Stimulated activated memory B cell treated with anti-CD40 and anti-IgM and Interleukin-4, amounts not matched to agents 10 μg/mL and 1 μg/mL and 100 μg/mL, for 72 hours (primary cell): ENCODE measurements at regions not wholly inside any gene's neighbourhood (a gene's known extent, or its start where the extent isn't known, plus 50 kb on each side); places are given as distances from the start of the nearest gene placed in this dataset.

Experiments used
- ATAC-seq: fragments of 150-1000 bp; cut with Tn5 transposase; 2 replicates; pipeline ENCODE4 v1.10.0; 2021
- H3K27ac Mint-ChIP-seq: one replicate; pipeline ENCODE4 v1.8.0; 2022; ENCODE audit warnings: mild to moderate bottlenecking, mixed read lengths
- H3K27me3 Mint-ChIP-seq: one replicate; pipeline ENCODE4 v1.8.0; 2022; ENCODE audit warnings: mixed read lengths
- H3K36me3 Mint-ChIP-seq: one replicate; pipeline ENCODE4 v1.8.0; 2022; ENCODE audit warnings: mixed read lengths
- H3K4me1 Mint-ChIP-seq: one replicate; pipeline ENCODE4 v1.8.0; 2022; ENCODE audit warnings: mixed read lengths
- H3K4me3 Mint-ChIP-seq: one replicate; pipeline ENCODE4 v1.8.0; 2022; ENCODE audit warnings: mild to moderate bottlenecking, moderate library complexity, mixed read lengths
- H3K9me3 Mint-ChIP-seq: one replicate; pipeline ENCODE4 v1.8.0; 2022; ENCODE audit warnings: mixed read lengths

DNA sequence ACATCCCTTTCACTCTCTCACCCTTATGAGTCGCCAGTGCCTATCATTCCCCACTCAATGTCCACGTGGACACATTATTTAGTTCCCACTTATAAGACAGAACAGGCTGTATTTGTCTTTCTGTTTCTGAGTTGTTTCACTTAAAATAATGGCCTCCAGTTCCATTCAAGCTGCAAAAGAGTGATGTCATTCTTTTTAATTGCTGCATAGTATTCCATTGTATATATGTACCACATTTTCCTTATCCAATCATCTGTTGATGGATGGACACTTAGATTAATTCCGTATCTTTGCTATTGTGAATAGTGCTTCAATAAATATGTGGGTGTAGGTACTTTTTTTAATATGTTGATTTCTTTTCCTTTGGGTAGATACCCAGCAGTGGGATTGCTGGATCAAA, 79.1 kb downstream of the ZNF365 start:
- no peaks in the 10 kb centered on the region for H3K9me3 Mint-ChIP-seq
- no peaks in the 10 kb centered on the region for H3K36me3 Mint-ChIP-seq

DNA sequence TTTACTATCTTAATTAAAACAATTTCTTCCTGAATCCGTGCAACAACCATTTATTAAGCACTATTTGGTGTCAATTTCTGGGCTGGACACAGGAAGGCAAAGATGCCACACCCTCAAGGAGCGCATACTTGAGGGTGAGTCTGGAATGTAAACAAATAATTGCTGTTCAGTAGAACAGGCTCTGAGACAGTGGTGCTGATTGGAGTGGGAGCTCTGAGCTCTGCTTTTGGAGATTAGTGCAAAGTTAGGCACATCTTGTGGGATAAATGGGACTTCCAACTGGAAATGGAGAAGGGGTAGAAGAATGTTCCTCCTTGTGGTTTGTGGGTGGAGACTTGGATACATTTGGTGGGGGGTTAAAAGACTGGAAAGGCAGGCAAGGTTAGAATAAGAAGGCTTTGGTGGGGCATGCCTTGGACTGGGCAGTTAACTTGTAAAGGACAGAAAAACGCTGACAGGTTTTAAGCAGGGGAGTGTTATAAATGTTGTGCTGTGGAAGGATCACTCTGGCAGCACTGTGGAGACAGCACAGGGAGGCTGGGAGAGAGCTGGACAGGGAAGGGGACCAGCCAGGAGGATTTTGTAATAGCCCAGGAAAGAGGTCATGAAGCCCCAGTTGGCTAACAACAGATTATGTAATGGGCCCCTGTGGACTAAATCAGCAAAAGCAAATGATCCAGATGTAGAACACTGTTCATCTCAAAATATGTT, 80.7 kb downstream of the ZNF365 start:
- Mint-ChIP-seq H3K27me3 (no peaks in the 10 kb centered on the region), H3K9me3 (no peaks in the 10 kb centered on the region), H3K4me3 (no peak overlapping the region), H3K36me3 (no peaks in the 10 kb centered on the region), H3K27ac (peak overlapping the region; percentile 3), H3K4me1 (peaks cover 40% of the 10 kb centered on the region)
- no peak for ATAC-seq

More for the DNA sequence above, 79.1 kb downstream of the ZNF365 start:
- Mint-ChIP-seq H3K4me3 (no peak overlapping the region), H3K27me3 (no peaks in the 10 kb centered on the region), H3K4me1 (peaks cover 39% of the 10 kb centered on the region), H3K27ac (no peak overlapping the region)
- ATAC-seq: no peak

GRCh38 chr10:62456611-62457101, 82.5 kb downstream of the ZNF365 start:
- Mint-ChIP-seq H3K4me3 (no peak overlapping the region), H3K36me3 (no peaks in the 10 kb centered on the region), H3K4me1 (peaks cover 30% of the 10 kb centered on the region), H3K27me3 (no peaks in the 10 kb centered on the region), H3K27ac (peak overlapping the region; percentile 73), H3K9me3 (no peaks in the 10 kb centered on the region)
- ATAC-seq: peak; percentile 99

- no peak for ATAC-seq
- no peaks in the 10 kb centered on the region for H3K27me3 Mint-ChIP-seq
- H3K27ac Mint-ChIP-seq: peak overlapping the region; percentile 73
- no peaks in the 10 kb centered on the region for H3K36me3 Mint-ChIP-seq
- no peaks in the 10 kb centered on the region for H3K9me3 Mint-ChIP-seq
- H3K4me3 Mint-ChIP-seq: no peak overlapping the region
- H3K4me1 Mint-ChIP-seq: peaks cover 25% of the 10 kb centered on the region
These were observed 83.0 kb downstream of the ZNF365 start for GRCh38 chr10:62457196-62457595.

- Mint-ChIP-seq H3K27ac (peak overlapping the region; percentile 73), H3K27me3 (no peaks in the 10 kb centered on the region), H3K36me3 (no peaks in the 10 kb centered on the region), H3K4me3 (no peak overlapping the region), H3K9me3 (no peaks in the 10 kb centered on the region), H3K4me1 (peaks cover 24% of the 10 kb centered on the region)
- ATAC-seq: peak; percentile 53
These were observed 83.4 kb downstream of the ZNF365 start for GRCh38 chr10:62457598-62457997.

- Mint-ChIP-seq H3K9me3 (no peaks in the 10 kb centered on the region), H3K4me3 (no peak overlapping the region), H3K36me3 (no peaks in the 10 kb centered on the region), H3K4me1 (peaks cover 24% of the 10 kb centered on the region), H3K27me3 (no peaks in the 10 kb centered on the region), H3K27ac (no peak overlapping the region)
- ATAC-seq: no peak
These were observed 84.9 kb downstream of the ZNF365 start for GRCh38 chr10:62459072-62459471.

DNA sequence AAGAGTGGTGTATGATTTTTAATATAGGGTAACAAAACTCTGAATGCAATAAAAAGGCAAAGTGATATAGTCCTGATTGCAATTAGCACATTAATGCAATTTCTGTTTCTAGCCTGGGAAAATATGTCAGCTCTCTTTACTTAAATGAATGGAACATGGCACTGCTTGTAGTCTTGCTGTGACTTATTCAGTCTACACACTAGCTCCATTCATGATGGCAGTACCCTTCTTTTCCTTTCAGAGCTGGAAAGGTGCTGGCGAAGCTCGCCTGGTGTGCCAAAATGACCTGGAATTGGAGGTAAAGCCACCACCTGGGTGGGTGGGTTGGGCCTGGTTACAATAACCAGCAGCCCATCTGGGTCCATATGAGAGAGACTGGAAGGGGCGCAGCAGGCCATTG, 85.3 kb downstream of the ZNF365 start:
- no peaks in the 10 kb centered on the region for H3K36me3 Mint-ChIP-seq

DNA sequence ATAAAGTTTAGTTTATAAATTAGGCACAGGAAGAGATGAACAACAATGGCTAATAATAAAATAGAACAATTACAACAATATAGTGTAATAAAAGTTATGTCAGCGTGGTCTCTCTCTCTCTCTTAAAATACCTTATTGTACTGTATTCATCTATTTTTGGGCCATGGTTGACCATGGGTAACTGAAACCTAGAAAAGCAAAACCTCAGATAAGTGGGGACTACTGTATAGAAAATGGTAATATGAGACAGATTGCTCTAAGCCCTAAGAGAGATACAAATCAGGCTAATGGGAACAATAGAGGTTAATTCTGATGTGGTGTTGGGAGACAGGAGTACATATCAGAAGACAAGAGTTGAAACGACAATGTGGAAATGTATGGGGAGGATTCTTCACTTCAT, 86.2 kb downstream of the ZNF365 start:
- no peaks in the 10 kb centered on the region for H3K36me3 Mint-ChIP-seq
- no peak overlapping the region for H3K27ac Mint-ChIP-seq
- H3K27me3 Mint-ChIP-seq: no peaks in the 10 kb centered on the region
- peaks cover 24% of the 10 kb centered on the region for H3K4me1 Mint-ChIP-seq
- ATAC-seq: no peak
- no peak overlapping the region for H3K4me3 Mint-ChIP-seq
- H3K9me3 Mint-ChIP-seq: peaks cover 3% of the 10 kb centered on the region

More for the DNA sequence above, 85.3 kb downstream of the ZNF365 start:
- H3K9me3 Mint-ChIP-seq: no peaks in the 10 kb centered on the region
- peaks cover 24% of the 10 kb centered on the region for H3K4me1 Mint-ChIP-seq
- H3K27ac Mint-ChIP-seq: no peak overlapping the region
- ATAC-seq: no peak
- H3K27me3 Mint-ChIP-seq: no peaks in the 10 kb centered on the region
- H3K4me3 Mint-ChIP-seq: no peak overlapping the region

GRCh38 chr10:62461120-62461519, 87.0 kb downstream of the ZNF365 start:
- H3K27me3 Mint-ChIP-seq: no peaks in the 10 kb centered on the region
- peaks cover 3% of the 10 kb centered on the region for H3K9me3 Mint-ChIP-seq
- no peak overlapping the region for H3K27ac Mint-ChIP-seq
- H3K36me3 Mint-ChIP-seq: no peaks in the 10 kb centered on the region
- no peak overlapping the region for H3K4me3 Mint-ChIP-seq
- no peak for ATAC-seq
- peaks cover 23% of the 10 kb centered on the region for H3K4me1 Mint-ChIP-seq

DNA sequence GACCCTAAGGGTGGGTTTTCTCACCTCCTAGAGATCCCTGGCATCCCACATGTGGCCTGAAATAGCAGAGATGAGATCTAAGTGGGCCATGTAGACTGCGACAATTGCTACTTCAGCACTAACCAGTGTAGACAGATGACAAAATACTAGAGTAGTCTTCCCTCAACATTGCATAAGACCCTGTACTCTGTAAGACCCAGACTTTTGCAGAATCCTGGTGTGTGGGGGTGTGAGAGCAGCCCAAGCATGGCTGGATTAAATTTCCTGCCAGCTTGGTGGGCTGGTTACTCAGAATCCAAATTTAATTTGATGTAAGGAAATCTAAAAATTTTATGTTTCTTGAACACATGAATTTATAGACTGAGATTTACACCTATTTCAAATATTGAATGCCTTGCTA, 88.3 kb downstream of the ZNF365 start:
- no peak overlapping the region for H3K27ac Mint-ChIP-seq

DNA sequence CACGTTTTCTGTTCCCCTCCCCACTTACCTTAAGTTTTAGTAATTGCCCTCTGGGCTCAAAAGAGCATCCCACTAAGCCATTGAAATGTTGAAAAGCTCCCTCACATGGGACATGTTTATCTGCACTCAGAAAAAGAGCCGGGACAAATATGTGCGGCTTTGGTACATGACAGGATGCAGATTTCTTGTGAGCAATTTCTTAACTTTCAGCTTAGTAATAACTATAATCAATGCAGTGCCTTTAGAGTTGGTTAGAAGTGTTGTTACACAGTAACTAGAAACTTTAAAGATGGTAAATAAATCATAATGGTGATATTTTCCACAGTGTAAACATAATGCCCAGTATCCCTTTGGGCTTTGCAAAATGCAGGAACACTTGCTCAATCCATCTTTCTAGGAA, 89.2 kb downstream of the ZNF365 start:
- H3K27me3 Mint-ChIP-seq: no peaks in the 10 kb centered on the region
- H3K4me1 Mint-ChIP-seq: peaks cover under 1% of the 10 kb centered on the region
- no peak overlapping the region for H3K4me3 Mint-ChIP-seq
- peaks cover 3% of the 10 kb centered on the region for H3K9me3 Mint-ChIP-seq
- no peaks in the 10 kb centered on the region for H3K36me3 Mint-ChIP-seq
- no peak overlapping the region for H3K27ac Mint-ChIP-seq
- no peak for ATAC-seq

More for the DNA sequence above, 88.3 kb downstream of the ZNF365 start:
- ATAC-seq: no peak
- Mint-ChIP-seq H3K4me1 (peaks cover 10% of the 10 kb centered on the region), H3K27me3 (no peaks in the 10 kb centered on the region), H3K36me3 (no peaks in the 10 kb centered on the region), H3K9me3 (peaks cover 3% of the 10 kb centered on the region), H3K4me3 (no peak overlapping the region)

- Mint-ChIP-seq H3K27me3 (no peaks in the 10 kb centered on the region), H3K4me1 (no peaks in the 10 kb centered on the region), H3K27ac (no peak overlapping the region), H3K4me3 (no peak overlapping the region), H3K36me3 (no peaks in the 10 kb centered on the region), H3K9me3 (peaks cover 3% of the 10 kb centered on the region)
- no peak for ATAC-seq
These were observed 90.1 kb downstream of the ZNF365 start for GRCh38 chr10:62464308-62464707.

DNA sequence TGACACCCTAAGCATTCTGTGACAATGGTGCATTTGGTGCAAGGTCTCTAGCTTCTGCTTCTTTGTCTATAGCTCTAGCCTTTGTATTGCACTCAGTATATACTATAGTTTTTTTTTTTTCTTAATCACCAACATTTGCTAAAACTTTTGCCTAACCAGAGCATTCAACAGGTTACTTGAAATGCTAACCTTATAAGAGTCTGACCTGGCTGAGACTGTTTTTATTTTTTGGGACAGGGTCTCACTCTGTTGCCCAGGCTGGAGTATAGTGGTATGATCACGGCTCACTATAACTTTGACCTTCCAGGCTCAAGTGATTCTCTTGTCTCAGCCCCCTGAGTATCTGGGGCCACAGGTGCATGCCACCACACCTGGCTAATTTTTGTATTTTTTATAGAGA, 92.4 kb downstream of the ZNF365 start:
- Mint-ChIP-seq H3K36me3 (no peaks in the 10 kb centered on the region), H3K27me3 (no peaks in the 10 kb centered on the region), H3K4me3 (no peak overlapping the region), H3K9me3 (peaks cover 3% of the 10 kb centered on the region), H3K4me1 (no peaks in the 10 kb centered on the region), H3K27ac (no peak overlapping the region)
- no peak for ATAC-seq

DNA sequence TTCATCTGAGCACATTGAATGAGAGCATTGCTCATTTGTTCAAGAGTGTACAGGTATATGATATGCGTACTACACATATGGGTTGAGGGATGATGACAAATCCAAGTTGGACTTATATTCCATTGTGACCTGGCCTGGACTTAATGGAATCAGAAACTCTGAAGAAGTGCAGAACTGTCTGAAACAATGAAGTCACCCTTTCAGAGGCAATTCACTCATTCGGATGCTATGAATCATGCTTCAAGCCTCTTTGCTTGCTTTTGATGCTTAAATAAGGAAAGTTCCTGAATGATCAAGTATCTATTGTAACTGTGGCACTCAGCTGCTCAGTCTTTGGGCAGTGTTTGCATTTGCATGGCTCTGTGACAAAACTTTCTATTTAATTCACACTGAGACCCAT, 93.4 kb downstream of the ZNF365 start:
- Mint-ChIP-seq H3K27me3 (no peaks in the 10 kb centered on the region), H3K4me3 (no peak overlapping the region), H3K36me3 (no peaks in the 10 kb centered on the region), H3K27ac (no peak overlapping the region), H3K4me1 (no peaks in the 10 kb centered on the region), H3K9me3 (peaks cover 3% of the 10 kb centered on the region)
- ATAC-seq: no peak

- H3K9me3 Mint-ChIP-seq: no peaks in the 10 kb centered on the region
- H3K27ac Mint-ChIP-seq: no peak overlapping the region
- no peak overlapping the region for H3K4me3 Mint-ChIP-seq
- H3K36me3 Mint-ChIP-seq: peaks cover under 1% of the 10 kb centered on the region
- no peak for ATAC-seq
- H3K27me3 Mint-ChIP-seq: no peaks in the 10 kb centered on the region
- H3K4me1 Mint-ChIP-seq: peaks cover 15% of the 10 kb centered on the region
These were observed 97.5 kb downstream of the ZNF365 start for GRCh38 chr10:62471711-62472110.

DNA sequence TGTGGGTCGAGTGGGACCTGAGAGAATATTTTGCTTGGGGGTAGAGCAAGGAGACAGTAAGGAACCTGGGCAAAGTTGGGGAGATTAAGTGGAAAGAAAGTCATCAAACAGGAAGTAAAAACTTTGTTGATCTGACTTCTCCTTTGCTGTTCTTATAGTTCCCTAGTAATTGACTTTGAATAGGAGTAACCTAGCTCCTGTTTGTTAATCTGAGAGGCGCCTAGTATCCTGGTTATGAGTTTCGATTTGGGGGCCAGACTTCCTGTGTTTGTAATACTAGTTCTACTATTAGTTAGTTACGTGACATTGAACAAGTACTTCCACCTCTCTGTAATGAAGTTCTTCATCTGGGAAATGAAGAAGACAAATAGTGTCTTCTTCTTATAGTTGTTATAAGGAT, 99.1 kb downstream of the ZNF365 start:
- Mint-ChIP-seq H3K4me3 (no peak overlapping the region), H3K27ac (no peak overlapping the region), H3K36me3 (peaks cover 6% of the 10 kb centered on the region), H3K4me1 (peaks cover 15% of the 10 kb centered on the region), H3K27me3 (no peaks in the 10 kb centered on the region), H3K9me3 (peaks cover 4% of the 10 kb centered on the region)
- ATAC-seq: no peak
